Testis (tissue), 2 donors: ENCODE measurements at regions not wholly inside any gene's neighbourhood (a gene's known extent, or its start where the extent isn't known, plus 50 kb on each side); places are given as distances from the start of the nearest gene placed in this dataset.
"Not testable (repeated sequence)": the region's sequence is repeated elsewhere in the genome, so short reads cannot be mapped to it uniquely, and the experiment has no call there.

Experiments used
- CTCF ChIP-seq, 3 experiments: fragments of 450-650 bp in 2 of 3; fragments of 200-600 bp in 1 of 3; sonication (generic) in 1 of 3; IDR thresholded peaks; one replicate each; pipeline ENCODE4 v1.5.1; 2016 to 2019; ENCODE audit warnings: antibody characterized with exemption in 3 of 3, mild to moderate bottlenecking in 2 of 3, moderate library complexity in 1 of 3
- POLR2A ChIP-seq: fragments of 450-650 bp; IDR thresholded peaks from one replicate; pipeline ENCODE4 v1.6.1; 2017; ENCODE audit warnings: antibody characterized with exemption, mild to moderate bottlenecking, moderate library complexity

DNA sequence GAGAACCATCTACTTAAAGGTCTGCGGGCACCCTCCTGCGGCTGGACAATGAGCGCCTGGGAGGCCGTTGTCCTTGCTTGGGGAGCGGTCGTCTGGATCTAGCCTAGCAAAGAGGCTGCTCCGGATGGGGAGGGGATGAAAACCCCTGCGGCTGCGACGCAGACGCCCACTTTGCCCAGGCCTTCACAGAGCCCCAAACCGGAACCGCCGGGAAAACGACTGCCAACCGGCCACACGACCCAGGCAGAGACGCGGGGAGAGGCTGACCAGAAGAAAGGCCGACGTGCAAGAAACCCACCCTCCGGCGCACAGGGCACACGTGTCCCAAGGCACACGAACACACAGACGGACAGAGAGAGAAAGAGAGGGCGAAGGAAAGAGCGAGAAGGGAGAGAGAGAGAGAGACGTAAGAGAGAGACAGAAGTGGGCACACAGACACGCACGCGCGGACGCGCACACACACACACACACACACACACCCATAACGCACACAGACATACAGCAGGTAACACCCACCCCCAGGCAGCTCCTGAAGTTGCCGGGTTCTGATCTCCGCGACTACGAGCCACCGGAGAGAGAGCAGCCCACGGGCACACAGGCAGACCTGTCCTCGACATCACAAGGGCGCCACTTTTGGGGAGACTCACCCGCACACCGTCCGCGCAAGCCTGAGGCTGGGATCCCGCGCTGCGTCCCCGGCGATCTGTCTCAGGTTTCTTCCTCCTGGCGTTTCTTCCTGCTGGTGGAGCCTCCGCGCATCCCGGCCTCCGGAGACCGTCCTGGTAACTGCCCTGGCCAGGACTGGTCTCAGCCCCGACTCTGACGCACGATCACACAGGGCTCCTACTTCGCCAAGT is 1173.6 kb upstream of the PCDH10 start:
- not testable (repeated sequence) for TF ChIP-seq CTCF (IDR thresholded peaks at IDR 0.05); POLR2A
